D721Med (cell line): ENCODE measurements at regions not wholly inside any gene's neighbourhood (a gene's known extent, or its start where the extent isn't known, plus 50 kb on each side); places are given as distances from the start of the nearest gene placed in this dataset.
A peak's percentile ranks its signal among the peaks of the same experiment; 100 is the strongest.

Source experiments
- DNase-seq: peaks from one replicate; pipeline ENCODE4 v3.0.0; 2011; ENCODE audit warnings: low spot score; ENCODE audit not compliant: insufficient read length
- FAIRE-seq: peaks from 2 replicates; lab custom pipeline; 2011; peaks lifted over from hg19 to GRCh38; lab: Jason Lieb, UNC
- TF ChIP-seq, protein P1 (sequence below): IDR thresholded peaks from 2 replicates; pipeline ENCODE4 v1.5.1; 2012; ENCODE audit warnings: mild to moderate bottlenecking, control low read depth; ENCODE audit not compliant: insufficient read depth; ENCODE audit errors: missing control alignments

DNA sequence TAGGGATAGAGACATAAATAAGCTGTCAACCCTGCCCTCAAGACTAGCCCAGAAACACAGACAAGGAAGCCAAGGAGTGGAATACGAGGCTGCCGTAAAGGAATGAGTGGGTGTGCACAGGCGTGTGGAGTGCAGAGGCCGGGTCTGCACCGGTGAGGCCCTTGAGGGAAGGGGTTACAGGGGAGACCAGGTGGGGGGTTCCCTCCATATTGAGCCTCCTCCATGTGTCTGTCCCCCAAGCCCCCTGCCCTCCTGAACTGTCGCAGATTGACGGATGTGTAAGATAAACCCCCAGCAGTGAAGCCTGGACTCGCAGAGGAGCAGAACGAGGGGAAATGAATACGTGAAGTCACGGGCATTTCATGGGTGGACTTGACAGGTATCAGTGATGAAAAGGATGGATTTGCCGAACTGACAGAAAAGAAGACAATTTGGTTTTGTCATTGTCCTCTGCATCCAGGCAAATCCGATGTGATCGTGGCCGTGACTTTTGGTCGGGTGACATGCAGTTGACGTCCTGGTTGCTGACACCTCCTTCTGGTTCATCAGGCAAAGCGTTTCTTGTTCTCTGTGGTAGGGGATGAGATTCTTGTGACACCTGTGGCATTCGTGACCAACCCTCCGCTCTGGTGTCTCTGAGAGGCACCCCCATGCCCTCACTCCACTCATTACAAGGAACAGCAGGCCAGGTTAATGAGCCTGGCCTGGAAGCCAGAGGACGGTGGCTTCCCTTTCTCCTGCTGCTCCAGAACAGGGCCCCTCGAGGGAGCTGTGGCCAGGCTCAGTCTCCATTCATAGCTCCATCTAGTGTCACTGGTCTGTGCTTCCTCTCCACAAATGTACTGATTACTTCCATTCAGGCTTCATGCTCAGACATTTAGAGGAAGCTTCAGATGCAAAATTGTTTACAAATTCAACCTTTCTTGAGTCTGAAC lies 223.1 kb upstream of the B3GAT1 start:
- no peak for DNase-seq
- FAIRE-seq, result no peak
- TF ChIP-seq, protein P1, sequence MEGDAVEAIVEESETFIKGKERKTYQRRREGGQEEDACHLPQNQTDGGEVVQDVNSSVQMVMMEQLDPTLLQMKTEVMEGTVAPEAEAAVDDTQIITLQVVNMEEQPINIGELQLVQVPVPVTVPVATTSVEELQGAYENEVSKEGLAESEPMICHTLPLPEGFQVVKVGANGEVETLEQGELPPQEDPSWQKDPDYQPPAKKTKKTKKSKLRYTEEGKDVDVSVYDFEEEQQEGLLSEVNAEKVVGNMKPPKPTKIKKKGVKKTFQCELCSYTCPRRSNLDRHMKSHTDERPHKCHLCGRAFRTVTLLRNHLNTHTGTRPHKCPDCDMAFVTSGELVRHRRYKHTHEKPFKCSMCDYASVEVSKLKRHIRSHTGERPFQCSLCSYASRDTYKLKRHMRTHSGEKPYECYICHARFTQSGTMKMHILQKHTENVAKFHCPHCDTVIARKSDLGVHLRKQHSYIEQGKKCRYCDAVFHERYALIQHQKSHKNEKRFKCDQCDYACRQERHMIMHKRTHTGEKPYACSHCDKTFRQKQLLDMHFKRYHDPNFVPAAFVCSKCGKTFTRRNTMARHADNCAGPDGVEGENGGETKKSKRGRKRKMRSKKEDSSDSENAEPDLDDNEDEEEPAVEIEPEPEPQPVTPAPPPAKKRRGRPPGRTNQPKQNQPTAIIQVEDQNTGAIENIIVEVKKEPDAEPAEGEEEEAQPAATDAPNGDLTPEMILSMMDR, result peak; percentile 0

DNA sequence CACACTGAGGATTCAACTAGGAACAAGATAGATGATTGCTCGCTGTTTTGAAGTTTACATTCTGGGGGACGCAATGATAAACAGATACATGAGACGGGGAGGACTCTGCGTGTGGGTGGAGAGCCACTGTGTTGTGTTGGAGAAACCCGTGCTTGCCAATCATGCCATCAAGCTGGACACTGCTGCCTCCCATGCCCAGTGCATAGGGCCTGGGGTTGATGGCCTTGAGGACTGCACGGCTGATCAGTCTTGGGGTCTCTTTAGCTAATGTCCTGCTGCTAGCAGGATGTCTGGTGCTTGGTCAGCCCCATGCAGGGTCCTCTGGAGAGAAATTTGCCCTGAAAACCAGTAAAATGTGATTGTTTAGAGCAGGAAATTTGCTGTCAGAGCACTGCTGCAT lies 221.2 kb upstream of the B3GAT1 start:
- TF ChIP-seq, protein P1, result no peak
- FAIRE-seq, result no peak
- DNase-seq, result no peak

DNA sequence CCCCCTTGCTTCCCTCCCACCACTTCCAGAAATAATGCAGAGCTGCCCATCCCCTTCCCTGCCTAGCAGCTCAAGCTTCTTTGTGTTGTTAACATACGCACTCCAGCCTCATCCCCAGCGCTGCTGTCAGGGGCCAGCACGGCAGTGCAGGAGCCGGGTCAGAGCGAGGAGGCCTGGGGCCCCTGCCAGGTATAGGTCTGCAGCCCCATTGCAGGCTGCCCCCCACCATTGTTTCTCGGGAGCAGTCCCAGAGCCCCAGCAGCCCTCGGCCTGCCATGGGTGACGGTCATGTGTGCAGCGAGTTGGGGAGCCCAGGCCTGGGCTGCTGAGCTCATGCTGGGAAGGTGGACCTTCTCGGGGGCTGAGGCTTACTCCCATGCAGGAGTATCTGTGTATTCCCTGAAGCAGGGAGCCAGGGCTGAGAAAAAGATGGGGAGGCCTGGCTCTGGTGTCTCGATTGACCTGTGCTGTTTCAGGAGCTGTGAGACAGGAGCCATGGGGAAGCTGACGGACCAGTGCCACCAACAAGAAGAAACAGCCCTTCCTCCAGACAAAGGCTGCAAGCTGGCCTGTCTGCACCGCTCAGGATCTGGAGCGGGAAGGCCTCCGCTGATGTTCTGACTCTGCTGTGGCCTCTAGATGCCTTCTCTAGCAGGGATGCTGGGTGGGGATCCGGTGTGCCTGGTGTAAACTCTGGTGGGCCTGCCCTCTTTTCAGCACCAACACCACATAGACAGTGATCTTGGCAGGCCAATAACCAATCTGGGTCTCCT lies 220.5 kb upstream of the B3GAT1 start:
- TF ChIP-seq, protein P1, result no peak
- no peak for DNase-seq
- no peak for FAIRE-seq

DNA sequence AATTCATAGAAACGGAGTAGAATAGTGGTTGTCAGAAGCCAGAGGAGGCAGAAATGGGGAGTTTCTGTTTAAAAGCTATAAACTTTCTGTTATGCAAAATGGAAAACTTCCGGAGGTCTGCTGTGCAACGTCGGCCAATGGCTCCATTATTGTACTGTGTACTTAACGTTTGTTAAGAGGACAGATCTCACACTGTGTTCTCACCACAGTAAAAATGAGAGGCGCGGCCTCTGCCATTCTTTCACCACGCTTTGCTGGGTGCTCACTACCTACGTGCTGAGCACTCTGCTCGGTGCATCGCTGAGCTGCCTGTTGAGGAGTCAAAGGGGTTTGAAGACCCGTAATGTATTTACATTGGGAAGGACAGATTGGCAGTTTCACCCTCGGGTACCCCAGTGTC lies 218.8 kb upstream of the B3GAT1 start:
- FAIRE-seq, result no peak
- no peak for DNase-seq
- TF ChIP-seq, protein P1, result no peak

DNA sequence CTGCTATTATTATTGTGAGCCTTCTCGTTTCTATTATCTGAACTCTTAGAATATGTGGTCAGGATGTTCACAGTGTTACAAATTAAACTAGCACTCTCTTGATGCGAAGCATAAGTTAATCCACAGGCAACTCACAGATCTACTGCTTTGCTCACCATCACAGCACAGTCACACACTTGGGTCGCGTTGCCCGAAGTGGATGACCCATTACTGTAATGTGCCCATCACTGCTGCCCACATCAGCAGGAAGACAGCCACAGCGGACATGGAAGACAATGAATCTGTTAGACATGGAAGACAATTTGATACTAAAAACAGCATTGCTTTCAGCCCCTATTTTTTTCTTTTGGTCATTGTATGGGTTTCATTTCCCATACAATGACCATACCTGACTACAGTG lies 216.4 kb upstream of the B3GAT1 start:
- FAIRE-seq (no peak), DNase-seq (no peak)
- TF ChIP-seq, protein P1, result no peak

DNA sequence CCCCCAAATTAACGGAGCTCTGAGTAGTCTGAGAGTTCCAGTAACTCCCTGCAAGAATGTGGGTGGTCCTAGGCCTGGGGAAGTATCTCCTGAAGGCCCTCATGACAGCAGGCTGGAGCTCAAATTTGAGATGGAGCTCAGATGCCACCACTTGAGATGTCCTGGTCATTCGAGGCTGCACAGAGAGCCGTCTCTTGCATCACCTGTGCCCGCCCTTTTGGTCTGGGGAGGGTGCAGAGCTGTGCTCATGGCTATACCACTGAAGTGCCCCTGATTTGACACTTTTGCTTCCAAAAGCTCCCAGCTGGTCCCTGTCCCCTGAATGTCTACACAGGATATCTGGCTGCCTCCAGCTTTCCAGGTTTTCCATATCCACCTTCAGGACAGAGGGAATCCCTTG lies 214.0 kb upstream of the B3GAT1 start:
- TF ChIP-seq, protein P1, result no peak
- DNase-seq (no peak), FAIRE-seq (no peak)

DNA sequence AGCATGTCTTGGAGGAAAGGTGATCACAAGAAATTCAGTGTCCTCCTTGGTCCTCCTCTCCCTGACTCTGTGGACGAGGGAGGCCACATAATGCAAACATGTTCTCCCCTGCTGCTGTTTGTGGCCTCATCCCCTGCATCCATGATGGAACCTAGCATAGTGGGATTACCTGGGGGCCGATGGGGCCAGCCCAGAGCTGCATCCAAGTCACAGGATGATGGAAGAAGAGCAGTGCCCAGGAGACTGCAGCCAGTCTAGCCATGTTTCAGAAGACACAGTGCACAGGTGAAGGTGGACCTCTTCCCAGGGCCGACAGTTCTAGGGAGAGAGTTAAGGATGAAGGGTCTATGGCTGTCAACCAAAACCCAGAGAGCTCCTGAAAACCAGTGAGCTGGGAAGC lies 213.6 kb upstream of the B3GAT1 start:
- DNase-seq (no peak), FAIRE-seq (no peak)
- TF ChIP-seq, protein P1, result no peak
